Heart right ventricle (tissue), 16 donors: ENCODE measurements at regions not wholly inside any gene's neighbourhood (a gene's known extent, or its start where the extent isn't known, plus 50 kb on each side); places are given as distances from the start of the nearest gene placed in this dataset.
A peak's percentile ranks its signal among the peaks of the same experiment; 100 is the strongest.

Experiments
- ATAC-seq, 8 donors: fragments of 200-7000 bp; cut with Tn5 transposase; one replicate each; pipeline ENCODE4 v1.9.1; 2020; ENCODE audit warnings: mild to moderate bottlenecking in 8 of 8, moderate library complexity in 8 of 8, moderate number of reproducible peaks in 1 of 8
- DNase-seq, 2 donors: peaks; one replicate each; pipeline ENCODE4 v3.0.0-alpha.2; 2020
- H3K27ac ChIP-seq, 10 donors: fragments of 200-600 bp; sonication (generic) in 2 of 10; one replicate each; pipeline versions ENCODE4 v1.5.0 to v1.8.0; 2020 to 2022; ENCODE audit warnings: mild to moderate bottlenecking in 3 of 10
- H3K27me3 ChIP-seq, 7 donors: fragments of 200-600 bp; one replicate each; pipeline ENCODE4 v1.8.0; 2021 to 2022; ENCODE audit warnings: mild to moderate bottlenecking in 2 of 7
- H3K36me3 ChIP-seq, 9 donors: fragments of 200-600 bp; sonication (generic) in 1 of 9; one replicate each; pipeline versions ENCODE4 v1.5.0 to v1.8.0; 2020 to 2022; ENCODE audit warnings: mild to moderate bottlenecking in 2 of 9
- H3K4me1 ChIP-seq, 9 donors: fragments of 200-600 bp; sonication (generic) in 1 of 9; one replicate each; pipeline versions ENCODE4 v1.5.0 to v1.8.0; 2020 to 2022; ENCODE audit warnings: mild to moderate bottlenecking in 4 of 9
- H3K4me3 ChIP-seq, 10 donors: fragments of 200-600 bp; sonication (generic) in 2 of 10; one replicate each; pipeline versions ENCODE4 v1.5.0 to v1.8.0; 2020 to 2022; ENCODE audit warnings: mild to moderate bottlenecking in 7 of 10, moderate library complexity in 2 of 10
- H3K9me3 ChIP-seq, 11 donors: fragments of 200-600 bp in 10 of 11; sonication (generic) in 2 of 11; one replicate each; pipeline versions ENCODE4 v1.5.0 to v1.8.0; 2013 to 2022; ENCODE audit warnings: mild to moderate bottlenecking in 2 of 11, control low read depth in 1 of 11, moderate library complexity in 1 of 11
- CTCF ChIP-seq, 9 donors: fragments of 200-600 bp; sonication (generic) in 2 of 9; IDR thresholded peaks; one replicate each; pipeline versions ENCODE4 v1.5.0 to v1.8.0; 2021 to 2022; ENCODE audit warnings: antibody characterized with exemption in 9 of 9, mild to moderate bottlenecking in 5 of 9, moderate library complexity in 1 of 9
- WGBS, 2 donors: extraction: QIAGEN DNeasy Blood & Tissue Kit; methylation state at CpG; one replicate each; pipeline ENCODE4 v1.1.7; 2013; ENCODE audit warnings: inconsistent platforms in 1 of 2; 5-methylcytosine and 5-hydroxymethylcytosine counted together
- intact Hi-C, 10 donors: fragments of 100-400 bp; cut with DNase I; formaldehyde crosslinking; loops; one replicate each; pipeline versions ENCODE4 v1.11.1 to v1.14.2; 2022
- donor health status: Arrhythmogenic right ventricular cardiomyopathy.
- donor health status: ischemic (EF 13 %, LVEDD 7.1; RV severe dilation, severe dysfunction).
- donor health status: healthy with polysubstance abuse.
- donor health status: DM: no; HTN: yes; CAD: no.
- donor health status: DM: no; HTN: no; CAD: no.
- donor health status: ischemic (EF 25% LVEDD 6.9; RV normal size, moderate dysfunction).
- donor health status: ischemic (EF 25% LVEDD 5.7; RV mildly dilated, moderate dysfunction).
- donor health status: healthy.
- donor health status: DM: yes; HTN: yes; CAD: no.
- donor health status: Ischemic cardiomyopathy.
- donor health status: ischemic (EF 35%, LVEDD 5.7; RV mildly dilated, moderate dysfunction).
- donor health status: nonischemic (EF 11% LVEDD 7.7; RV severe dilation, severe dysfunction).
- donor health status: DM: yes; HTN: yes; CAD: no.
- donor health status: PGD.
- donor health status: ischemic (EF 29% LVEDD 5.4; RV normal size, mild dysfunction).
- donor health status: nonischemic (EF 23%, LVEDD 6.1; RV moderate dilation, normal function).

GRCh38 chr5:15031180-15031579 lies 159.6 kb upstream of the ANKH start:
- intact Hi-C loops = no loop called here
- peaks cover 0 to 22% (median 0%) of the 10 kb centered on the region in 9 donors for H3K4me1 ChIP-seq
- DNase-seq (peak in 1 of 2 donors; percentile 26), ATAC-seq (peak in 5 of 8 donors; percentile 62 to 82 (median 75))
- no peaks in the 10 kb centered on the region for H3K9me3 ChIP-seq
- peaks cover 0 to 4% (median 0%) of the 10 kb centered on the region in 7 donors for H3K27me3 ChIP-seq
- H3K36me3 ChIP-seq = no peaks in the 10 kb centered on the region
- TF ChIP-seq CTCF (IDR thresholded peaks at IDR 0.05) = no peak
- H3K27ac ChIP-seq = peak overlapping the region in 6 of 10 donors; percentile 9 to 44 (median 26)
- WGBS, 2 donors = 17 to 47% methylated on average over 1 of the region's 1 CpG
- no peak overlapping the region for H3K4me3 ChIP-seq

GRCh38 chr5:15027764-15028163 lies 156.2 kb upstream of the ANKH start:
- no peak for TF ChIP-seq CTCF (IDR thresholded peaks at IDR 0.05)
- peak in 2 of 8 donors; percentile 48 to 71 for ATAC-seq
- intact Hi-C loops = no loop called here
- no peak for DNase-seq
- peaks cover 0 to 10% (median 0%) of the 10 kb centered on the region in 11 donors for H3K9me3 ChIP-seq
- no peak overlapping the region for H3K4me3 ChIP-seq
- peaks cover 0 to 4% (median 0%) of the 10 kb centered on the region in 7 donors for H3K27me3 ChIP-seq
- H3K27ac ChIP-seq = no peak overlapping the region
- H3K4me1 ChIP-seq = peaks cover 0 to 22% (median 0%) of the 10 kb centered on the region in 9 donors
- no peaks in the 10 kb centered on the region for H3K36me3 ChIP-seq

- WGBS, 2 donors = 79 to 85% methylated on average over 6 of the region's 6 CpGs
- ATAC-seq = no peak
Observed at GRCh38 chr5:15026944-15027343, 155.4 kb upstream of the ANKH start.

GRCh38 chr5:15026011-15026893 lies 154.7 kb upstream of the ANKH start:
- intact Hi-C loops = no loop called here
- H3K4me1 ChIP-seq = peaks cover 0 to 31% (median 7%) of the 10 kb centered on the region in 9 donors
- no peaks in the 10 kb centered on the region for H3K36me3 ChIP-seq
- peaks cover 0 to 4% (median 0%) of the 10 kb centered on the region in 7 donors for H3K27me3 ChIP-seq
- WGBS, 2 donors = 77 to 91% methylated on average over 9 of the region's 9 CpGs
- ATAC-seq (no peak), DNase-seq (no peak)
- peaks cover 0 to 10% (median 0%) of the 10 kb centered on the region in 11 donors for H3K9me3 ChIP-seq
- TF ChIP-seq CTCF (IDR thresholded peaks at IDR 0.05) = no peak
- H3K27ac ChIP-seq = no peak overlapping the region
- H3K4me3 ChIP-seq = no peak overlapping the region

More at GRCh38 chr5:15026944-15027343, 155.4 kb upstream of the ANKH start:
- Histone ChIP-seq H3K36me3 (no peaks in the 10 kb centered on the region), H3K4me3 (no peak overlapping the region), H3K27ac (no peak overlapping the region), H3K27me3 (peaks cover 0 to 4% (median 0%) of the 10 kb centered on the region in 7 donors), H3K9me3 (peaks cover 0 to 10% (median 0%) of the 10 kb centered on the region in 11 donors), H3K4me1 (peaks cover 0 to 25% (median 2%) of the 10 kb centered on the region in 9 donors)
- no peak for TF ChIP-seq CTCF (IDR thresholded peaks at IDR 0.05)
- DNase-seq = no peak
- intact Hi-C loops = no loop called here
